ENCODE measurements at regions not wholly inside any gene's neighbourhood (a gene's known extent, or its start where the extent isn't known, plus 50 kb on each side); places are given as distances from the start of the nearest gene placed in this dataset.

DNA sequence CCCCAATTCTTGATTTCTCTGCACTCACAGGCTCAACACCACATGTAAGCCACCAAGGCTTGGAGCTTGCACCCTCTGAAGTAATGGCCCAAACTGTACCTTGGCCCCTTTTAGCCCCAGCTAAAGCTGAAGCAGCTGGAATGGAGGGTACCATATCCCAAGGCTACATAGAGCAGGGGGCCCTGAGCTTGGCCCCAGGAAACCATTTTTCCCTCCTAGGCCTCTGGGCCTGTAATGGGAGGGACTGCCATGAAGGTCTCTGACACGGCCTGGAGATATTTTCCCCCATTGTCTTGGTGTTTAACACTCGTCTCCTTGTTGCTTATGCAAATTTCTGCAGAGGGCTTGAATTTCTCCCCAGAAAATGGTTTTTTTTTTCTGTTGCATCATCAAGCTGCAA lies 69.7 kb downstream of the SKA1 start:
- Histone ChIP-seq H3F3A (ENCODE audit: low read depth) (peaks cover 8% of the 10 kb centered on the region), H3K9me3 (ENCODE audit: low read depth) (no peaks in the 10 kb centered on the region), H3K4me3 (no peak overlapping the region), H3K27ac (no peak overlapping the region), H4K20me1 (ENCODE audit: low read depth) (no peaks in the 10 kb centered on the region), H3K36me3 (no peaks in the 10 kb centered on the region), H3K4me2 (no peak overlapping the region), H3K27me3 (no peaks in the 10 kb centered on the region), H3K79me2 (ENCODE audit: low read depth) (no peaks in the 10 kb centered on the region), H3K9ac (no peak overlapping the region), H2AFZ (replicated peaks) (no peak overlapping the region), H3K4me1 (peaks cover 23% of the 10 kb centered on the region)
- H3K4me1 Mint-ChIP-seq, result peaks cover 21% of the 10 kb centered on the region
- DNase-seq (ENCODE audit: low spot score), result no peak
- H3K9me3 Mint-ChIP-seq, result peaks cover 21% of the 10 kb centered on the region
- H3K27me3 Mint-ChIP-seq (ENCODE audit: insufficient read depth, low read depth), result peaks cover 7% of the 10 kb centered on the region
- H3K36me3 Mint-ChIP-seq, result no peaks in the 10 kb centered on the region
- TF ChIP-seq, protein P1, sequence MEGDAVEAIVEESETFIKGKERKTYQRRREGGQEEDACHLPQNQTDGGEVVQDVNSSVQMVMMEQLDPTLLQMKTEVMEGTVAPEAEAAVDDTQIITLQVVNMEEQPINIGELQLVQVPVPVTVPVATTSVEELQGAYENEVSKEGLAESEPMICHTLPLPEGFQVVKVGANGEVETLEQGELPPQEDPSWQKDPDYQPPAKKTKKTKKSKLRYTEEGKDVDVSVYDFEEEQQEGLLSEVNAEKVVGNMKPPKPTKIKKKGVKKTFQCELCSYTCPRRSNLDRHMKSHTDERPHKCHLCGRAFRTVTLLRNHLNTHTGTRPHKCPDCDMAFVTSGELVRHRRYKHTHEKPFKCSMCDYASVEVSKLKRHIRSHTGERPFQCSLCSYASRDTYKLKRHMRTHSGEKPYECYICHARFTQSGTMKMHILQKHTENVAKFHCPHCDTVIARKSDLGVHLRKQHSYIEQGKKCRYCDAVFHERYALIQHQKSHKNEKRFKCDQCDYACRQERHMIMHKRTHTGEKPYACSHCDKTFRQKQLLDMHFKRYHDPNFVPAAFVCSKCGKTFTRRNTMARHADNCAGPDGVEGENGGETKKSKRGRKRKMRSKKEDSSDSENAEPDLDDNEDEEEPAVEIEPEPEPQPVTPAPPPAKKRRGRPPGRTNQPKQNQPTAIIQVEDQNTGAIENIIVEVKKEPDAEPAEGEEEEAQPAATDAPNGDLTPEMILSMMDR (IDR thresholded peaks at IDR 0.05), result no peak
- no peak for TF ChIP-seq EZH2 (IDR thresholded peaks at IDR 0.05)
- no peak for TF ChIP-seq EZH2phosphoT487 (IDR thresholded peaks at IDR 0.05)
- H3K27ac Mint-ChIP-seq, result no peak overlapping the region
- no peak overlapping the region for H3K4me3 Mint-ChIP-seq

DNA sequence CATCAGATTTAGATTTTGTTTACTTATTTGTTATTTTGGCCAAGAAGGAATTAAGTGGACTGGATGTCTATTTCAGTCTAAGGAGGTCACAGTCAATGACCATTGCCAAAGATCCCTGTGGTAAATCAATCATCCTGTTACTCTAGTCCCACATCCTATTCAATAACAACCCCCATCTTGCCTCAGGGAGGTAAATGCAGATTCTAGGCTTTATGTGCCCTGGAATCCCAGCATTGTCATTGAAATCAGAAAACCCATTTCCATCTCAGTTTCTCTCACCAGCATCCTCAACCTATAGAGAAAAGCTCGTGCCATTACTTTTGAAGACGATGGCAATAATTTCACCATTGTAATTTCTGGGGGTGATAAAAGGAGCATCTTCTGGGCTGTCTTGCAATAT lies 71.8 kb downstream of the SKA1 start:
- H3K4me3 Mint-ChIP-seq, result no peak overlapping the region
- Histone ChIP-seq H3K36me3 (no peaks in the 10 kb centered on the region), H2AFZ (replicated peaks) (no peak overlapping the region), H3K4me2 (no peak overlapping the region), H4K20me1 (ENCODE audit: low read depth) (no peaks in the 10 kb centered on the region), H3K79me2 (ENCODE audit: low read depth) (no peaks in the 10 kb centered on the region), H3K27me3 (no peaks in the 10 kb centered on the region), H3F3A (ENCODE audit: low read depth) (peaks cover 1% of the 10 kb centered on the region), H3K4me3 (no peak overlapping the region), H3K9ac (no peak overlapping the region), H3K27ac (no peak overlapping the region), H3K9me3 (ENCODE audit: low read depth) (no peaks in the 10 kb centered on the region), H3K4me1 (peaks cover 5% of the 10 kb centered on the region)
- TF ChIP-seq EZH2phosphoT487 (IDR thresholded peaks at IDR 0.05) (no peak), EZH2 (IDR thresholded peaks at IDR 0.05) (no peak)
- TF ChIP-seq, protein P1 (IDR thresholded peaks at IDR 0.05), result no peak
- no peak for DNase-seq (ENCODE audit: low spot score)
- peaks cover 5% of the 10 kb centered on the region for H3K4me1 Mint-ChIP-seq
- H3K27me3 Mint-ChIP-seq (ENCODE audit: insufficient read depth, low read depth), result peaks cover 4% of the 10 kb centered on the region
- H3K27ac Mint-ChIP-seq, result no peak overlapping the region
- no peaks in the 10 kb centered on the region for H3K36me3 Mint-ChIP-seq
- peaks cover 21% of the 10 kb centered on the region for H3K9me3 Mint-ChIP-seq

DNA sequence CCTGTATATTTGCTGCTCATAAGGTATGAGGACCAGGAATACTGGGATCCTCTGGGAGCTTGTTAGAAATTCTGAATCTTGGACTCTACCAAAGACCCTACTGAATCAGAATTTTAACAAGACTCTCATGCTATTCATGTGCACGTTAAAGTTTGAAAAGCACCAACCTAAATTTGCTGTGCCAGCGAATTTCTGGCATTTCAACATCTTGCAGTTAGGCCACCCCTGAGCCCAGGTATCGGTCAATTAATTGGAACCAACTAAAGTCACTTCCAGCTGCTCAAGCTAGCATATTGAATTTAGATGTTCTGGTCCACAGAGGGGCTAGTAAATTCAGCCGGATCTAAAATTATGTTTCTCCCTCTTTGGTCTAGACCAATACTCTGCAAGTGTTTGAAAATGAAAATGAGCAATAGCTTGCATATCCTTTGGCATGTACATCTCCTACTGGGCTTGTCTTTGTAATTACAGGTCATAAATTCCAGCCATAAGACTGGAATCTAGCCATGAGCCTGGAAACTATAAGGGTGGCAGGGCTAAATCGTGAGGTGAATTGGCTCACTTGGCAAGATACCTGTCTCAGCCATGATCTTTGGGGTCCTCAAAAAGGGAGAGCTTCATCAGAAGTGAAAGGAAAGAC lies 72.4 kb downstream of the SKA1 start:
- no peaks in the 10 kb centered on the region for H3K27me3 ChIP-seq
- no peaks in the 10 kb centered on the region for H3K36me3 ChIP-seq
- H3K36me3 Mint-ChIP-seq, result no peaks in the 10 kb centered on the region
- no peak for DNase-seq (ENCODE audit: low spot score)
- no peaks in the 10 kb centered on the region for H3K4me1 ChIP-seq
- no peak overlapping the region for H3K4me3 Mint-ChIP-seq
- H3K4me1 Mint-ChIP-seq, result no peaks in the 10 kb centered on the region
- H3K4me3 ChIP-seq, result no peak overlapping the region
- H3K4me2 ChIP-seq, result no peak overlapping the region
- H3K9me3 Mint-ChIP-seq, result peaks cover 21% of the 10 kb centered on the region
- TF ChIP-seq, protein P1 (IDR thresholded peaks at IDR 0.05), result no peak
- TF ChIP-seq EZH2phosphoT487 (IDR thresholded peaks at IDR 0.05), result no peak
- no peak for TF ChIP-seq EZH2 (IDR thresholded peaks at IDR 0.05)
- H3K27ac Mint-ChIP-seq, result no peak overlapping the region
- no peaks in the 10 kb centered on the region for H3K9me3 ChIP-seq (ENCODE audit: low read depth)
- H4K20me1 ChIP-seq (ENCODE audit: low read depth), result no peaks in the 10 kb centered on the region
- H3K27me3 Mint-ChIP-seq (ENCODE audit: insufficient read depth, low read depth), result peaks cover 3% of the 10 kb centered on the region
- no peak overlapping the region for H3K27ac ChIP-seq
- no peaks in the 10 kb centered on the region for H3F3A ChIP-seq (ENCODE audit: low read depth)
- no peak overlapping the region for H2AFZ ChIP-seq (replicated peaks)
- H3K79me2 ChIP-seq (ENCODE audit: low read depth), result no peaks in the 10 kb centered on the region
- H3K9ac ChIP-seq, result no peak overlapping the region
